HG02943 (cell line): ENCODE measurements at regions not wholly inside any gene's neighbourhood (a gene's known extent, or its start where the extent isn't known, plus 50 kb on each side); places are given as distances from the start of the nearest gene placed in this dataset.

Experiments
- ATAC-seq: cut with Tn5 transposase; IDR thresholded peaks from one replicate; pipeline ENCODE4 v1.9.1; 2021; ENCODE audit warnings: mild to moderate bottlenecking, low read depth, moderate library complexity; ENCODE audit not compliant: unreplicated experiment

- no peak for ATAC-seq
Observed at GRCh38 chr6:144978208-144978607, 693.1 kb downstream of the UTRN start.

DNA sequence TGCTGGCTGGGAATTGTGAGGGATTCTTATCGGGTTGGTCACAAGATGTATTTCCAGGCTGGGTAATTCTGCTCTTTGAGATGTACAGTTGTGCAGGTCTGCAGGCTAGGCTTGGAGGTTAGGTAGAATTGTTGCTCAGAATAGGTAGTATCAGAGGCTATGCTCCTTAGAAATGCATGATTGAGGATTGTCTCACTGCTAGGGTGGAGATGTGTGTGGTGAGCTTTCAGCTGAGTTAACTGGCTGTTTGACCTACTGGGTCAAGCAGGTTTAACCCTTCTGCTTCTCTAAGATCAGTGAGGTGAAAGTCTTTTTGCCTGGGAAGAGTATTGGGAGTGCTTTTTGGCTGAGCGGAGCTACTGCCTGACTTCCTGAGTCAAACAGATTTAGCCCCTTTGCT, 701.1 kb downstream of the UTRN start:
- ATAC-seq, result no peak

GRCh38 chr6:144989319-144990107, 704.4 kb downstream of the UTRN start:
- ATAC-seq, result no peak

GRCh38 chr6:144990784-144991183, 705.6 kb downstream of the UTRN start:
- no peak for ATAC-seq

GRCh38 chr6:144993870-144994269, 708.7 kb downstream of the UTRN start:
- no peak for ATAC-seq

- no peak for ATAC-seq
Observed at GRCh38 chr6:144997996-144998395, 712.9 kb downstream of the UTRN start.

DNA sequence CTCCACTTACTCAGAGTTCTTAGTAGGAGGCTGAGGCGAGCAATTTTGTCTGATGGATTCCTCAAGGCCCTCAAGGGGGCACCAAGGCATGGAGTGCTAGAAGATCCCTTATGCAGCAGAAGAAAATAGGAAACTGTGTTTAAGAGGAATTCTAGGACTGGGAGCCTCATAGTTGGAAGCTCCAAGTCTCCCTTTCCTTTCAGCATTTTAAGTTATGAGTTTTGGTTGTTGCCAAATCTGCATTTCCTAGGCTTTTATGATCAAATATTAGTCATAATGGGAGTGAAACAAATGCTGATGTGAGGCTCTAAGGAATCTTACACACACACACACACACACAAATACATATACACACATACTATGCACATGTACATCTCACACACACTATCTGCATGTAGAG, 714.0 kb downstream of the UTRN start:
- no peak for ATAC-seq

DNA sequence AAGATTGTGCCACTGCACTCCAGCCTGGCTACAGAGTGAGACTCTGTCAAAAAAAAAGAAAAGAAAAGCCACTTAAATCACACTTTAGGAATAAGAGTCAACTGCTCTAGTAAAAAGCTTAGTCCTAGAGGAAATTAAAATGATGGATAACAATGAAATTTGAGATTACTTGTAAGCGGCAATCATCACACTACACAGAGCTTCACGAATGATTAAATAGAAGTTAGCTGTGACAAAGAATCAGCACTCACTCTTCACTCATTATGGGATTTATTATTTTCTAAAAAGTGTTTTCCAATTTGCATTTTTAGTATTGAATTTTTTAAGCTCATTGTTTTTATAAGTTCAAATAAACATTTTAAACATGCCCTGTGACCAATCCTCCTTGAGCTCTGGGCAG, 718.0 kb downstream of the UTRN start:
- ATAC-seq, result no peak

DNA sequence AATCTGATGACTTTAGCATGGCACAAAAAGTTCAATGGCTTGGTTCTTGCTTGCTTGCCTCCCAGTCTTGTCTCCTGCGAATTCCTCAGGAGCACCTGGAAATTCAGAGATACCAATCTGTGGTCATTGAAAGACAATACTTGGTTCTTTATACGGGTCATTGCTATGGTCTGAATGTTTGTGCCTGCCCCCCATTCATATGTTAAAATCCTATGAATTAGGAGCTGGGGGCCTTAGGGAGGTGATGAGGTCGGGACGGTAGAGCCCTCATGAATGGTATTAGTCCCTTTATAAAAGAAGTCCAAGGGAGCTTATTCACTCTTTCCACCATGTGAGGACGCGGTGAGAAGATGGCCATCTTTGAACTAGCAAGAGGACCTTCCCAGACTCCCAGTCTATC, 721.8 kb downstream of the UTRN start:
- ATAC-seq, result no peak

- ATAC-seq, result no peak
Observed at GRCh38 chr6:145008715-145009114, 723.6 kb downstream of the UTRN start.

- no peak for ATAC-seq
Observed at GRCh38 chr6:145009711-145010110, 724.6 kb downstream of the UTRN start.

DNA sequence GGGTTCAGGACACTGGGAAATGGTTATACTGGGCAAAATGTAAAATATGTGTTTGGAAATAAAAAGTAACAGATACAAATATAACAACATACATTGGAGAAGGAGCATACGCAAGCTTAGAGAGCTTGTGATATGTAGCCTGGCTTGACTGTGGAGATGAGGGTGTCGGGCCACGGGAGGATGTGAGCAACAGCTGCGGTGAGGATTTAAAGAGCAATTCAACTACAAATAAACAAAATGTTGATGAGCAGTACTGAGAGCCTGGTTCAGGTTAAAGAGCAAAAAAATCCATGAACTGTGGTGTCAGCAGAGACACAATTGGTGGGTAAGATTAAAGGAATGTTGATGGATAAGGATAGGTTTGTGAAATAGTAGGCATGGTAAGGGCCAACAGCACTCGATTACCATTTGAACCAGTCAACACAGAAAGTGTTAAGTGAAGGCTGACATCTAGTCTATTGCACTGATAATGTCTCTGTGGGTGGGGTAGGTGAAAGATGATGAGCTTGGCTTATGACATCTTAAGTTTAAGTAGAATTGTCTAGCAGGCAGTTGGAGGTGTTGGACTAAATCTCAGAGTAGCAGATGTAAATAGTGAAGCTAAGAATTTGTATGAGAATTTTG, 723.2 kb downstream of the EPM2A start:
- no peak for ATAC-seq

DNA sequence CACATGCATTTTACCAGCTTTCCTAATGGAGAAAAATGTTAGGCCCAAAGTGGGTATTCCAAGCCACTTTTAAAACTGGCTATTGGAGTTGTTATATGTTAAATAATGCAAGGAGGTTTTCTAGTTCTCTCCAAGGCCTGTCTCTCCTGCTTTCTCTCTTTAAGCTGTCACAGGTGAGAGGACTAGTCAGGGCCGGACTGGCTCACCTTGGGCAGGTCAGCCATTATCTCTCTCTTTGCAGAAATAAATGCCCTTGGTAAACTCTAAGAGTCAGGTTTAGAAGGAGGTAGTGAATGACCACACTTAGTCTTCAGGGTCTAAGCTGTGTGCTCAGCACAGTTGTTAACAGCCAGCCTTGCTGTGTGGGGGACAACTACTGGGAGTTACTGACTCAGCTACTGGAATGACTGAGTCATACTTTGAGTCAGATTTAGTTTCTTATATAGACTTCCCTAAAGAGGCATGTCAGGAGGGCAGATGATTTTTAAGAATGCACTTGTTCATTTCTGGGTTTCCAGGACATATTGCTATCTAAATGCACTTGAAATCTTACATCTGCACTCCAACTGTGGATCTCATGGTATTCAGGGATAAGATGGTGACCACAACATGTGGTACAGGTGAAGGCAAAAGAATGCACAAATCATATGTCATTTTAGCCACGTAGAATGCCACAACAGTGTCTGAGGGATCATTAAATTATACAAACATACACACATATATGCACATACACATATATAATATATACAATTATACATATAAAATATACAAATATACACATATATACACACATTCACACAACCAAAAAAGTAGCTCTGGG, 719.4 kb downstream of the EPM2A start:
- ATAC-seq, result no peak

GRCh38 chr6:145017051-145017450, 718.3 kb downstream of the EPM2A start:
- ATAC-seq, result no peak

- ATAC-seq, result no peak
Observed at GRCh38 chr6:145017516-145017915, 717.8 kb downstream of the EPM2A start.

GRCh38 chr6:145018027-145018426, 717.3 kb downstream of the EPM2A start:
- ATAC-seq, result no peak

DNA sequence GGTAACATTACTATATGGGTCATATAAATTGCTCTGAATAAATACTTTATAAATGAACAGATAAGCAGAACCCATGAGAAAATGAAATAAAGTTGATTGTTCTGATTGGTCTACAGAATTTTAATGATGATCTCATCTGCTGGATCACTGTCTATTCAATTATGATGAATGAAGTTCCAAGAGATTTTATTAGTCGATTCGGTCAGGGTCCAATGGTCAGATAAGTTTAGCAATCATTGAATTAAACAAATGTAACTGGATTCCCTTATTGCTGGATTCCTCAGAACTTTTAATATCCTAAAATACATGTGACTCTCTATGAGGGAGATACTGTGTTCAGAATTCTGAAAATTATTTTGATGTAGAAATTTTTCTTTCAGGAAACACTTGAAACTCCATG, 715.2 kb downstream of the EPM2A start:
- no peak for ATAC-seq

DNA sequence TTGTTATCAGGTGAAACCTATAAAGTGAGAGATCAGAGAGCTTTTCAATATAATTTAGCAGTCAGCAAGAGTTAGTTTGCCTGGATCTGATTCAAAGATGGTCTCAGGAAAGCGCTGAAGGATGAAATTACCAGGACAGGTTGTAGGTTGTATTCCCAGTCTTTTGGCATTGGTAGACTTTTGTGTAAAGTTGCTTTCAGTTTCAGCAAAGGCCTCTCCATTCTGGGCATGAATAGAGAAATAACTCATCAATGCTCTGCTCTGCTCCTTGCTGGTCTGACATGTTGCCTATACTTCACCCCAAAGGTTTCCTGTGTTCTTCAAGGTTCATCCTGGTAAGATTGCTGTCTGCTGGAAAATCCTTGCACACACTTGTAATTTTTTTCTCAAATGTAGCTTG, 714.8 kb downstream of the EPM2A start:
- ATAC-seq, result no peak

GRCh38 chr6:145022199-145022796, 713.0 kb downstream of the EPM2A start:
- ATAC-seq, result no peak

GRCh38 chr6:145023116-145023726, 712.1 kb downstream of the EPM2A start:
- no peak for ATAC-seq

DNA sequence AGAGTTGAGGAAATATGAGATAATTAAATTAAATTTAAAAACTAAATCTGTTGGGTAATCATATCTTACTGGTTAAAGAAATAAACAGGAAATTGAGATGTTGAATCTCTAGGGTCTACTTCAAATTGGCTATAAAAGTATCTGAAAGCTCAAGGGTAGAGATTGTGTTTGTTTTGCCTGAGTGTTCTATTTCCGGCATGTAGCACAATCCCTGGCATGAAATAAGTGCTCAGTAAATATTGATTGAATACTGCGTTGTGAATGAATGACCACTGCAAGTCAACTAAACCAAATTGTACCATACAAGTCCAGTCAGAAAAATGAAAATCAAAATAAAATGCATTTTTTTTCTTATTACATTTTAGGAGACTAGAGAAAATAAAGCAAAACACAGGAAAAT, 709.8 kb downstream of the EPM2A start:
- ATAC-seq, result no peak
